CD8-positive, alpha-beta memory T cell (primary cell): ENCODE measurements at regions not wholly inside any gene's neighbourhood (a gene's known extent, or its start where the extent isn't known, plus 50 kb on each side); places are given as distances from the start of the nearest gene placed in this dataset.

ENCODE experiments used
- CTCF ChIA-PET: fragments of 350-600 bp; sonication (Branson Sonifier 250); formaldehyde crosslinking; loops from one replicate; lab custom pipeline; 2021; ENCODE audit warnings: antibody characterized with exemption; lab: Charles Lee
- POLR2A ChIA-PET: fragments of 350-600 bp; sonication (Branson Sonifier 250); formaldehyde crosslinking; loops from one replicate; lab custom pipeline; 2021; ENCODE audit warnings: antibody characterized with exemption; lab: Charles Lee
- DNase-seq, 5 donors: peaks; one replicate each; pipeline versions ENCODE4 v3.0.0 to v3.0.0-alpha.2; 2020 to 2022; ENCODE audit warnings: mixed read lengths in 1 of 5
- H3K27ac ChIP-seq: one replicate; pipeline ENCODE4 v1.7.0; 2013; ENCODE audit warnings: low read depth, mild to moderate bottlenecking, low read length, moderate library complexity
- H3K27me3 ChIP-seq: 2 replicates; pipeline ENCODE4 v1.7.0; 2013; ENCODE audit warnings: low read length, mild to moderate bottlenecking; ENCODE audit not compliant: insufficient read depth, poor library complexity, severe bottlenecking
- H3K36me3 ChIP-seq: 2 replicates; pipeline ENCODE4 v1.7.0; 2013; ENCODE audit warnings: mild to moderate bottlenecking, low read length, moderate library complexity; ENCODE audit not compliant: insufficient read depth
- H3K4me1 ChIP-seq: 2 replicates; pipeline ENCODE4 v1.7.0; 2013; ENCODE audit warnings: mild to moderate bottlenecking, low read length, moderate library complexity; ENCODE audit not compliant: insufficient read depth
- H3K4me3 ChIP-seq: 2 replicates; pipeline ENCODE4 v1.7.0; 2013; ENCODE audit warnings: mild to moderate bottlenecking, low read length
- H3K9me3 ChIP-seq: 2 replicates; pipeline ENCODE4 v1.7.0; 2013; ENCODE audit warnings: mild to moderate bottlenecking, low read length
- H3K27ac Mint-ChIP-seq, 8 donors: one replicate each; pipeline ENCODE4 v1.8.0; 2020 to 2021; ENCODE audit warnings: mixed read lengths in 8 of 8, mild to moderate bottlenecking in 6 of 8, inconsistent platforms in 3 of 8, moderate library complexity in 3 of 8
- H3K27me3 Mint-ChIP-seq, 2 donors: one replicate each; pipeline ENCODE4 v1.8.0; 2020 to 2021; ENCODE audit warnings: mixed read lengths in 2 of 2, mild to moderate bottlenecking in 1 of 2, moderate library complexity in 1 of 2
- H3K36me3 Mint-ChIP-seq, 3 donors: one replicate each; pipeline ENCODE4 v1.8.0; 2020 to 2021; ENCODE audit warnings: mixed read lengths in 3 of 3, inconsistent platforms in 1 of 3, mild to moderate bottlenecking in 1 of 3
- H3K4me1 Mint-ChIP-seq, 3 donors: one replicate each; pipeline ENCODE4 v1.8.0; 2020 to 2021; ENCODE audit warnings: mixed read lengths in 3 of 3, inconsistent platforms in 1 of 3, mild to moderate bottlenecking in 1 of 3
- H3K4me3 Mint-ChIP-seq, 7 donors: one replicate each; pipeline ENCODE4 v1.8.0; 2020 to 2021; ENCODE audit warnings: mixed read lengths in 7 of 7, mild to moderate bottlenecking in 6 of 7, moderate library complexity in 4 of 7, inconsistent platforms in 2 of 7
- H3K9me3 Mint-ChIP-seq, 5 donors: one replicate each; pipeline ENCODE4 v1.8.0; 2020 to 2022; ENCODE audit warnings: mixed read lengths in 5 of 5, mild to moderate bottlenecking in 3 of 5, moderate library complexity in 2 of 5, inconsistent platforms in 1 of 5

GRCh38 chr7:9863545-9863944, 1110.1 kb upstream of the PHF14 start:
- Mint-ChIP-seq H3K4me1 (no peaks in the 10 kb centered on the region), H3K36me3 (no peaks in the 10 kb centered on the region), H3K4me3 (no peak overlapping the region), H3K27me3 (no peaks in the 10 kb centered on the region), H3K9me3 (peaks cover 3 to 31% (median 7%) of the 10 kb centered on the region in 5 donors), H3K27ac (no peak overlapping the region)
- DNase-seq: no peak
- H3K4me3 ChIP-seq: no peak overlapping the region
- POLR2A ChIA-PET: no interaction called here
- CTCF ChIA-PET: no interaction called here
- no peak overlapping the region for H3K27ac ChIP-seq
- no peaks in the 10 kb centered on the region for H3K27me3 ChIP-seq
- H3K4me1 ChIP-seq: no peaks in the 10 kb centered on the region
- no peaks in the 10 kb centered on the region for H3K9me3 ChIP-seq
- no peaks in the 10 kb centered on the region for H3K36me3 ChIP-seq

- no peaks in the 10 kb centered on the region for H3K4me1 Mint-ChIP-seq
- no peak overlapping the region for H3K4me3 ChIP-seq
- H3K27me3 ChIP-seq: no peaks in the 10 kb centered on the region
- peaks cover 0 to 30% (median 5%) of the 10 kb centered on the region in 5 donors for H3K9me3 Mint-ChIP-seq
- H3K4me3 Mint-ChIP-seq: no peak overlapping the region
- H3K36me3 ChIP-seq: no peaks in the 10 kb centered on the region
- H3K27me3 Mint-ChIP-seq: no peaks in the 10 kb centered on the region
- no peak overlapping the region for H3K27ac Mint-ChIP-seq
- ChIA-PET CTCF (no interaction called here), POLR2A (no interaction called here)
- DNase-seq: no peak
- H3K27ac ChIP-seq: no peak overlapping the region
- no peaks in the 10 kb centered on the region for H3K9me3 ChIP-seq
- H3K36me3 Mint-ChIP-seq: no peaks in the 10 kb centered on the region
- no peaks in the 10 kb centered on the region for H3K4me1 ChIP-seq
These were observed 1104.5 kb upstream of the PHF14 start for GRCh38 chr7:9869151-9869550.

GRCh38 chr7:9869566-9869965, 1104.1 kb upstream of the PHF14 start:
- ChIA-PET CTCF (no interaction called here), POLR2A (no interaction called here)
- no peak overlapping the region for H3K4me3 Mint-ChIP-seq
- Histone ChIP-seq H3K4me1 (no peaks in the 10 kb centered on the region), H3K27ac (no peak overlapping the region), H3K27me3 (no peaks in the 10 kb centered on the region), H3K36me3 (no peaks in the 10 kb centered on the region), H3K4me3 (no peak overlapping the region), H3K9me3 (no peaks in the 10 kb centered on the region)
- no peaks in the 10 kb centered on the region for H3K4me1 Mint-ChIP-seq
- H3K27ac Mint-ChIP-seq: no peak overlapping the region
- H3K9me3 Mint-ChIP-seq: peaks cover 0 to 28% (median 5%) of the 10 kb centered on the region in 5 donors
- H3K36me3 Mint-ChIP-seq: no peaks in the 10 kb centered on the region
- no peak for DNase-seq
- no peaks in the 10 kb centered on the region for H3K27me3 Mint-ChIP-seq

GRCh38 chr7:9870674-9871073, 1103.0 kb upstream of the PHF14 start:
- Histone ChIP-seq H3K27ac (no peak overlapping the region), H3K4me1 (no peaks in the 10 kb centered on the region), H3K9me3 (no peaks in the 10 kb centered on the region), H3K36me3 (no peaks in the 10 kb centered on the region), H3K4me3 (no peak overlapping the region), H3K27me3 (no peaks in the 10 kb centered on the region)
- peaks cover 0 to 27% (median 5%) of the 10 kb centered on the region in 5 donors for H3K9me3 Mint-ChIP-seq
- H3K4me3 Mint-ChIP-seq: no peak overlapping the region
- no peak overlapping the region for H3K27ac Mint-ChIP-seq
- H3K36me3 Mint-ChIP-seq: no peaks in the 10 kb centered on the region
- POLR2A ChIA-PET: no interaction called here
- DNase-seq: no peak
- no peaks in the 10 kb centered on the region for H3K27me3 Mint-ChIP-seq
- H3K4me1 Mint-ChIP-seq: no peaks in the 10 kb centered on the region
- CTCF ChIA-PET: interaction anchor here (0.6 kb wide), 1 partner anchor 1340 kb away, joined by 3 read pairs; no protein-coding TSS in a partner anchor

GRCh38 chr7:9874182-9874581, 1099.5 kb upstream of the PHF14 start:
- Histone ChIP-seq H3K9me3 (no peaks in the 10 kb centered on the region), H3K4me3 (no peak overlapping the region), H3K4me1 (no peaks in the 10 kb centered on the region), H3K27me3 (no peaks in the 10 kb centered on the region), H3K27ac (no peak overlapping the region), H3K36me3 (no peaks in the 10 kb centered on the region)
- no peak for DNase-seq
- no peaks in the 10 kb centered on the region for H3K27me3 Mint-ChIP-seq
- H3K27ac Mint-ChIP-seq: no peak overlapping the region
- peaks cover 5 to 31% (median 8%) of the 10 kb centered on the region in 5 donors for H3K9me3 Mint-ChIP-seq
- no peaks in the 10 kb centered on the region for H3K36me3 Mint-ChIP-seq
- ChIA-PET POLR2A (no interaction called here), CTCF (no interaction called here)
- no peak overlapping the region for H3K4me3 Mint-ChIP-seq
- no peaks in the 10 kb centered on the region for H3K4me1 Mint-ChIP-seq

- no peak overlapping the region for H3K4me3 Mint-ChIP-seq
- POLR2A ChIA-PET: no interaction called here
These were observed 1097.6 kb upstream of the PHF14 start for GRCh38 chr7:9876053-9876452.

GRCh38 chr7:9889554-9889953, 1084.1 kb upstream of the PHF14 start:
- no peaks in the 10 kb centered on the region for H3K27me3 Mint-ChIP-seq
- H3K9me3 Mint-ChIP-seq: peaks cover 8 to 40% (median 11%) of the 10 kb centered on the region in 5 donors
- H3K27ac Mint-ChIP-seq: no peak overlapping the region
- H3K27ac ChIP-seq: no peak overlapping the region
- H3K4me1 ChIP-seq: no peaks in the 10 kb centered on the region
- no peaks in the 10 kb centered on the region for H3K27me3 ChIP-seq
- CTCF ChIA-PET: no interaction called here
- H3K36me3 Mint-ChIP-seq: no peaks in the 10 kb centered on the region
- no peak for DNase-seq
- no peak overlapping the region for H3K4me3 ChIP-seq
- POLR2A ChIA-PET: no interaction called here
- no peak overlapping the region for H3K4me3 Mint-ChIP-seq
- H3K4me1 Mint-ChIP-seq: no peaks in the 10 kb centered on the region
- no peaks in the 10 kb centered on the region for H3K36me3 ChIP-seq
- no peaks in the 10 kb centered on the region for H3K9me3 ChIP-seq

More at GRCh38 chr7:9876053-9876452, 1097.6 kb upstream of the PHF14 start:
- CTCF ChIA-PET: no interaction called here
- Histone ChIP-seq H3K36me3 (no peaks in the 10 kb centered on the region), H3K27ac (no peak overlapping the region), H3K4me1 (no peaks in the 10 kb centered on the region), H3K27me3 (no peaks in the 10 kb centered on the region), H3K4me3 (no peak overlapping the region), H3K9me3 (no peaks in the 10 kb centered on the region)
- Mint-ChIP-seq H3K9me3 (peaks cover 5 to 25% (median 8%) of the 10 kb centered on the region in 5 donors), H3K36me3 (no peaks in the 10 kb centered on the region), H3K27ac (no peak overlapping the region), H3K4me1 (no peaks in the 10 kb centered on the region), H3K27me3 (no peaks in the 10 kb centered on the region)
- DNase-seq: no peak

- no peak for DNase-seq
- H3K36me3 ChIP-seq: no peaks in the 10 kb centered on the region
- H3K4me3 ChIP-seq: no peak overlapping the region
- no peak overlapping the region for H3K27ac ChIP-seq
- POLR2A ChIA-PET: no interaction called here
- no peaks in the 10 kb centered on the region for H3K36me3 Mint-ChIP-seq
- no peaks in the 10 kb centered on the region for H3K27me3 Mint-ChIP-seq
- no peaks in the 10 kb centered on the region for H3K4me1 Mint-ChIP-seq
- H3K4me3 Mint-ChIP-seq: no peak overlapping the region
- no peak overlapping the region for H3K27ac Mint-ChIP-seq
- H3K9me3 Mint-ChIP-seq: peaks cover 8 to 43% (median 13%) of the 10 kb centered on the region in 5 donors
- no peaks in the 10 kb centered on the region for H3K9me3 ChIP-seq
- CTCF ChIA-PET: no interaction called here
- H3K27me3 ChIP-seq: no peaks in the 10 kb centered on the region
- H3K4me1 ChIP-seq: no peaks in the 10 kb centered on the region
These were observed 1083.6 kb upstream of the PHF14 start for GRCh38 chr7:9890092-9890491.

- Histone ChIP-seq H3K36me3 (no peaks in the 10 kb centered on the region), H3K9me3 (no peaks in the 10 kb centered on the region), H3K27ac (no peak overlapping the region), H3K4me3 (no peak overlapping the region), H3K27me3 (no peaks in the 10 kb centered on the region), H3K4me1 (no peaks in the 10 kb centered on the region)
- H3K4me3 Mint-ChIP-seq: no peak overlapping the region
- H3K27me3 Mint-ChIP-seq: no peaks in the 10 kb centered on the region
- no peaks in the 10 kb centered on the region for H3K4me1 Mint-ChIP-seq
- peaks cover 13 to 47% (median 16%) of the 10 kb centered on the region in 5 donors for H3K9me3 Mint-ChIP-seq
- H3K36me3 Mint-ChIP-seq: no peaks in the 10 kb centered on the region
- no peak overlapping the region for H3K27ac Mint-ChIP-seq
- no peak for DNase-seq
- CTCF ChIA-PET: no interaction called here
- POLR2A ChIA-PET: no interaction called here
These were observed 1082.6 kb upstream of the PHF14 start for GRCh38 chr7:9891056-9891455.
